ENCODE measurements at regions not wholly inside any gene's neighbourhood (a gene's known extent, or its start where the extent isn't known, plus 50 kb on each side); places are given as distances from the start of the nearest gene placed in this dataset.

DNA sequence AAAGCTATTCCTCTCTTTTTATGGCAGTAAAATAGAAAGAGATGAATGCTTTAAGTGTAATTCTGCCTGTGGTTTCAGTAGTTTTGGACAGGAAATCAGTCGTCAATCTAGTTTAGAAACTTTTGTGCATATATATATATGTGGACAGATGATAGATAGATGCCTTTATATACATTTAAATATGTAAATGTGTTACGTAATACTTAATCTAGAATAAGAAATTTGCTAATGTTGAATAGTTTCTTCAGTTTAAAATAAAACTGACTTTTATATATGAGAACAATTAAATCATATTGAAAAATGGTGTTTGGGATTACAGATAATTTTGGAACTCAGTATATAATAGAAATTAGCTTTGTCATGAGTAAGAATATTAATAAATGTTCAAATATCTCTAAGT lies 1165.7 kb upstream of the NCAM2 start:
- TF ChIP-seq JUND (IDR thresholded peaks at IDR 0.05; ENCODE audit: low read depth): no peak
- no peak for DNase-seq (ENCODE audit: low read depth in 1 of 2, low spot score in 1 of 2)
- in situ Hi-C loops (cut with HindIII; ENCODE audit: low pct_unique_long_range_greater_than_20kb, low sequenced_read_pairs): no loop called here

DNA sequence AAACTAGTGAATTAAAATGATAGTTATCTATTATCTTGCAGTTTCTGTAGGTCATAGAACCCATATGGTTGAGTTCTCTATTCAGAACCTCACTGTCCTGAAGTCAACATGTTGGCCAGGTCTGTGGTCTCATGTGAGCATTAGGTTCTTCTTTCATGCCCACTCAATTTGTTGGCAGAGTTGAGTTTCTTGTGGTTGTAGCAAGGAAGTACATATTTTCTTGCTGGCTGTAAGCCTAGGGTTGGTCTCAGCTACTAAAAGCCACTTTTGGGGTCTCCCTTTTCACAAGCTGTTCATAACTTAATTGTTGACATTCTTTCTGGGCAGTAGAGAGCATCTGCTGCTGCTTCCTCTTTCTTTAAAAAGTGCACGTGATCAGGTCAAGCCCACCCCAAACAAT lies 1165.1 kb upstream of the NCAM2 start:
- no peak for DNase-seq (ENCODE audit: low read depth in 1 of 2, low spot score in 1 of 2)
- TF ChIP-seq JUND (IDR thresholded peaks at IDR 0.05; ENCODE audit: low read depth): no peak

DNA sequence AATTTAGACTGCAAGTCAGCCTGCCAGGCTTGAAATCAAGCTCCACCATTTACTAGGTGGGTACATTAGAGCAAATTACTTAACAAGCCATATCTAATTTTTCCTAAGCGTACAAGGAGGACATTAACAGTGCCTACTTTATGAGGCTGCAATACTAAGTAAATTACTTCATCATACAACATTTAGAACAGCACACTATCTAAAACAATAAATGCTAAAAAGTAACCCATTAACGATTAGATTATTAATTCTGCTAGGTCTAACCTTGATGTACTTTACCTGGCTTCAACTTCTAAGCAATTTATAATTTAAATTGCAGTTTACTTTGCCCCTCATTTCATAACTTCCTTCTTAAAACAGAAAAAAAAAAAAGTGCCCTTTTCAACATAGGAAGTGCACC lies 1155.6 kb upstream of the NCAM2 start:
- in situ Hi-C loops (cut with HindIII; ENCODE audit: low pct_unique_long_range_greater_than_20kb, low sequenced_read_pairs): no loop called here

More for the DNA sequence above, 1165.1 kb upstream of the NCAM2 start:
- in situ Hi-C loops (cut with HindIII; ENCODE audit: low pct_unique_long_range_greater_than_20kb, low sequenced_read_pairs): no loop called here

DNA sequence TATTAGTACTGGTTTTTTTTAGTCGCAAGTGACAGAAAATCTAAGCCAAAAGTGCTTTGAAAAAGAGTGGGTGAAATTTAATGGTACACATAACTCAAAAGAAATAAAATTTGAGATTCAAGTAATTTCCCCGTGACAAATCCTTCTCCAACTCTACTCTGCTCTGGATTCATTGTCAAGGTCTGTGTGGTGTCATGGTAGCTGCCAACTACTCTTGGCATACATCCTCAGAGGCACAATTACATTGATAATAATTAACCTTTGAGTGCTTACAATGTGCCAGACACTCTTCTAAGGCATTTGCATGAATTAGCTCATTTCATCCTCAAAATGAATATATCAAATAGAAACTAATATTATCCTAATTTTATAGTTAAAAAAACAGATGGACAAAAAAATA lies 1153.9 kb upstream of the NCAM2 start:
- DNase-seq (ENCODE audit: low read depth in 1 of 2, low spot score in 1 of 2): no peak
- no peak for TF ChIP-seq JUND (IDR thresholded peaks at IDR 0.05; ENCODE audit: low read depth)
- in situ Hi-C loops (cut with HindIII; ENCODE audit: low pct_unique_long_range_greater_than_20kb, low sequenced_read_pairs): no loop called here

More for the DNA sequence above, 1155.6 kb upstream of the NCAM2 start:
- no peak for TF ChIP-seq JUND (IDR thresholded peaks at IDR 0.05; ENCODE audit: low read depth)
- DNase-seq (ENCODE audit: low read depth in 1 of 2, low spot score in 1 of 2): no peak

DNA sequence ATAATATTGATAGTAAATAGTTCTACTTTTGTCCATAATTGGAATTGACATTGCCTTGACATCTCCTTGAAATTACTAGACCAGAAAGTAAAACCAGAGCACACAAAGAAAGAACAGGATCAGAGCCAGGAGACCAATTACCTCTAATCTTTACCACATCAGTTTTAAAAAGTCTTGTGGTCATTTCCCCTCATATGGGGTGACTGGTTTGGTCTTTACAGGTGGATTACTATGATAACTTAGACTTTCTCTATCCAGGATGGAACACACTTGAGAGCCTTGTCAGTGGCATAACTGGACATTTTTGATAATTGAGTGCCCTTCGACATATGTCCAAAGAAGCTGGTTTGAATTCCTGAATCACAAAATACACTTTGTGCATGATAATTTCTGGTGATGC lies 1148.1 kb upstream of the NCAM2 start:
- no peak for DNase-seq (ENCODE audit: low read depth in 1 of 2, low spot score in 1 of 2)
- TF ChIP-seq JUND (IDR thresholded peaks at IDR 0.05; ENCODE audit: low read depth): no peak
- in situ Hi-C loops (cut with HindIII; ENCODE audit: low pct_unique_long_range_greater_than_20kb, low sequenced_read_pairs): no loop called here

DNA sequence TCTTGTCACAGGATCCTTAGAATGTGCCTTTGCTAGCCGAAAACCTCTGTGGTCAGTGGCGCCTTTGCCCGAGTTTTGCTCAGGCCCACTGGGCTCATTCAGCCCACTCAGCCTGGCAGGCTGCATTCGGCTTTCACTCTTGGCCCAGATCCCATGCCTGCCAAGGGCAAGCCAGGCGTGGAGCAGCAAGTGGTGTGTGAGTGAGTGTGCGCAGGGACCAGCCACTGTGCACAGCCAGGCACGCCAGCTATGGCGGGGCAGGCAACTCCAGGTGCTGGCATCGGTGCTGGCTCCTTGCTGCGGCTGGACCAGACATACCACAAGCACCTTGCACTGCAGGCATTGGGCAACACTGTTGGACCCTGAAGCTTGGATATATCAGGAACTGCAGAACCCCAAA lies 1145.1 kb upstream of the NCAM2 start:
- in situ Hi-C loops (cut with HindIII; ENCODE audit: low pct_unique_long_range_greater_than_20kb, low sequenced_read_pairs): no loop called here
- DNase-seq (ENCODE audit: low read depth in 1 of 2, low spot score in 1 of 2): no peak
- TF ChIP-seq JUND (IDR thresholded peaks at IDR 0.05; ENCODE audit: low read depth): no peak

DNA sequence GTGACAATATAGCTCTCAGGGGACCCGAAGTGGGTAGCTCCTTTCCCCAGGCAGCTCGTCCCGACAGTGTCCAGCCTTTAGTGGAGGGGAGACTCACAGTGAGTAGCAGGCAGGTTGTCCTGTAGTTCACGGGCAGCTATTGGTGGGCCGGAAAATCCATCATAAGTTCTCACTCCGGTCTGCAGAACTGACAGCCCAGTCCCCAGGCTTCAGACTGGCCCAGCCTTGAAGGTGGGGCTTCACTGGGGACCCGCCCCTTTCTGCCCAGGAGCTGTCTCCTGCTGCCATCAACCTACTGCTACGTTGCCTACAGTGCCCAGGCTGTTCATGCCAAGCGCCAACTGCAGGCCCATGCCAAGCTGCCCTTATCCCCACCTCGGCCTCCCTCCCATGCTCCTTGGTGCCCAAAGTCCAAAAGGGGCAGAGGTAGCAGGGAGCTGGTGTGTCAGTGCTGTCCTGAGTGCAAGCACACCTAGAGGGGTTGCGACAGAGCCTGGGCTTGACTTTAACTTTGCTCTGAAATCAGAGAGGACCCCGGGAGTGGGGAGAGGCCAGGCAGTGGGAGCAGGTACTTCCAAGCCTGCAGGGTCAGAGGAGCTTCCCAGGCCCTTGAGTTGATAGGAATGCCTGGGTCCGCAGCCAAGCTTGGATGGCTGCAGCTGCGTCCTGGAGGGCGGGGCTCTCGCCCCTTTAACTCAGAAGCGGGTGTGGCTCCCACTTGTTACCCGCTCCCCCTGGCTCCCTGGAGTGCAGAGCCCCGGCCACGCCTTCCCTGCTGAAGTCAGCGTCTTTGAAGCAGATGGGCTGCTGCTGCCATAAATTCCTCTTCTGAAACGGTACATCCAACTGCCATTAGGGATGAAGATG lies 1144.3 kb upstream of the NCAM2 start:
- DNase-seq (ENCODE audit: low read depth in 1 of 2, low spot score in 1 of 2): peak in 1 of 2 experiments; percentile 23
- in situ Hi-C loops (cut with HindIII; ENCODE audit: low pct_unique_long_range_greater_than_20kb, low sequenced_read_pairs): no loop called here
- no peak for TF ChIP-seq JUND (IDR thresholded peaks at IDR 0.05; ENCODE audit: low read depth)

DNA sequence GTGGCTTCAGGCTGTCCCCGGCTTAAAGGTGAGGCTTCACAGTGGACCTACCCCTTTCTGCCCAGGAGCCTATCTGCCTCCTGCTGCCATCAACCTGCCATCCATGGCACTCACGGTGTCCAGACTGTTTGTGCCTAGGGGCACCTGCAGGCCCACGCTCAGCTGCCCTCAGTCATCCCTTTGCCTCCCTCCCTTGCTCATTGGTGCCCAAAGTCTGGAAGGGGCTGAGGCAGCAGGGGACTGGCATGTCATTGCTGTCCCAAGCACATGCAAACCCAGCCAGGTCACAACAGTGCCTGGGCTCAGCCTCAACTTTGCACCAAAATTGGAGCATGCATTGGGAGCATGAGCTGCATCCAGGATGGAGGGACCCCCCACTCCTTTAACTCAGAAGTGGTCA lies 1142.7 kb upstream of the NCAM2 start:
- in situ Hi-C loops (cut with HindIII; ENCODE audit: low pct_unique_long_range_greater_than_20kb, low sequenced_read_pairs): no loop called here
- TF ChIP-seq JUND (IDR thresholded peaks at IDR 0.05; ENCODE audit: low read depth): no peak
- no peak for DNase-seq (ENCODE audit: low read depth in 1 of 2, low spot score in 1 of 2)

DNA sequence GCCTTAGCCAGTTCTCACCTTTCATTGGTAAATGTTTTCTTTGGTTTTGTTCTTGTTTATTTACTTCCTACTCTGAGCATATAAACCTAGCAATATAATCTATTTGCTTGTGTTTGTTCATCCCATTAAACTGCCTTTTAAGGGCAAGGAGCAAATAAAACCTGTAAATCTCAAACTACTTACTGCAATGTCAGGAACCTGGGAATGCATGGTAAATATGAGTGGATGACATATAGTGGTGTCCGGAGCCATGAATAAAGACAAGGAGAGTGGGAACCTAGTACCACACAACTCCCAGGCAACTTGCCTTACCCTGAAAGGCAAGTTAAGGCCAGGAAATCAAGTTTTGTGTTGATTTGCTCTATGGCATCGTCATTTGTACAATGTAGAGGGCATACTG lies 1133.7 kb upstream of the NCAM2 start:
- peak in 1 of 2 experiments; percentile 64 for DNase-seq (ENCODE audit: low read depth in 1 of 2, low spot score in 1 of 2)
- in situ Hi-C loops (cut with HindIII; ENCODE audit: low pct_unique_long_range_greater_than_20kb, low sequenced_read_pairs): no loop called here
- no peak for TF ChIP-seq JUND (IDR thresholded peaks at IDR 0.05; ENCODE audit: low read depth)

DNA sequence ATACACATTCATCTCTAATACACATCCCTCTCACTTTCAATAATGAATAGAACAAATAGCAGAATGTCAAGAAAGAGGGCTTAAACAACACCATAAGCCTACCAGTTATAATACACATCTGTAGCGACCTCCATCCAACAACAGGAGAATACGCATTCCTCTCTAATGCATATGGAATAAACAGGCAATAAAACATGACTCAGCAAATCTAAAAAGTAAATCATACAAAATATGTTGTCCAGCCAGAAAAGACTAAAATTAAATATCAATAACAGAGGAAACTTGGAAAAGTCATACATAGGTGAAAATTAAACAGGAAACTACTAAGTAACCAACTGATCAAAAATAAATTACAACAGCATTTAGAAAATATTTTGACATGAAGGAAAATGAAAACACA lies 1127.5 kb upstream of the NCAM2 start:
- DNase-seq (ENCODE audit: low read depth in 1 of 2, low spot score in 1 of 2): no peak
- TF ChIP-seq JUND (IDR thresholded peaks at IDR 0.05; ENCODE audit: low read depth): no peak
- in situ Hi-C loops (cut with HindIII; ENCODE audit: low pct_unique_long_range_greater_than_20kb, low sequenced_read_pairs): no loop called here

DNA sequence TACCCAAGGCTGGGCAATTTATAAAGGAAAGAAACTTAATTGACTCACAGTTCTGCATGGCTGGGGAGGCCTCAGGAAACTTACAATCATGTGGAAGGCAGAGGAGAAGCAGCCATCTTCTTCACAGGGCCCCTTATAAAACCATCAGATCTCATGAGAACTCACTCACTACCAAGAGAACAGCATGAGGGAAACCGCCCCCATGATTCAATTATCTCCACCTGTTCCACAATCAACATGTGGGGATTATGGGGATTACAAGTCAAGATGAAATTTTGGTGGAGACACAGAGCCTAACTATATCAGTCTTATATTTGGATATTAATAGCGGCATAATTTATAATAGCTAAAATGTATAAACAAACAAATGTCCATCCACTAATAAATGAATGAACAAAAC lies 1123.7 kb upstream of the NCAM2 start:
- no peak for TF ChIP-seq JUND (IDR thresholded peaks at IDR 0.05; ENCODE audit: low read depth)
- no peak for DNase-seq (ENCODE audit: low read depth in 1 of 2, low spot score in 1 of 2)
- in situ Hi-C loops (cut with HindIII; ENCODE audit: low pct_unique_long_range_greater_than_20kb, low sequenced_read_pairs): no loop called here

DNA sequence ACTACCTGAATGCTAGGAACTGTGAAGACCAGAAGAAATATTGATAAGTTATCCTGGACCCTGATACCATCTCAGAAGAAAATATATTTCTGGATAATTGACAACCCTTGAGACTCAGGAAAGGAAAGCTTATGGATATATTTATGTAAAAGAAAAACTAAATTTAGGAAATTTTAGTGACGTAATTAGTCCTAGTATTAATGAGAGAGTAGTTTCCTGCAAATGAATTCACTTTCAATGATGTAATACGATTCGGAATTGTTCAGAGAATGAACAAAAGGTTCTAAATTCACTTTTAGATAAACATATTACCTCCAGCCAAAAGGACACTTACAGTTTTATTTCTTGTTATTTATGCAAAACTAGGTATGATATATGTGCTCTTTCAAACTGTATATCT lies 1120.1 kb upstream of the NCAM2 start:
- TF ChIP-seq JUND (IDR thresholded peaks at IDR 0.05; ENCODE audit: low read depth): no peak
- in situ Hi-C loops (cut with HindIII; ENCODE audit: low pct_unique_long_range_greater_than_20kb, low sequenced_read_pairs): no loop called here
- DNase-seq (ENCODE audit: low read depth in 1 of 2, low spot score in 1 of 2): no peak

DNA sequence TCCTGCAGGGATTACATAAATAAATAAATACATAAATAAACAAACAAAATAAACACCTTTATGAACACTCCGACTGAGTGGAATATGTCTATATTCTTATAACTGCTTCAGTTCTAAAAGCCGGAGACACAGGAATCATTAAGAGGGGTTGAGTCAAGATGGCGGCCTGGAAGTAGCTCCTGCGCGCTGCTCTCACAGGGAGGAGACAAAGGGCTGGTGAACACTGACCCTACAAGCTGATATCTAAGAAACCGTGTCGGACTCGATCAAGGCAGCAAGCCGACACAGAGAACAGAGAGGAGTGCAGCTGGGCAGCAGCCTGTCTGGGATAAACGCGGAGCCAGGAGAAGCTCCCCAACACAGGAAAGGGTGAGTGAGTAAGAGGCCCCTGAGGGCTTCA lies 1098.6 kb upstream of the NCAM2 start:
- TF ChIP-seq JUND (IDR thresholded peaks at IDR 0.05; ENCODE audit: low read depth): no peak
- in situ Hi-C loops (cut with HindIII; ENCODE audit: low pct_unique_long_range_greater_than_20kb, low sequenced_read_pairs): no loop called here
- DNase-seq (ENCODE audit: low read depth in 1 of 2, low spot score in 1 of 2): no peak

DNA sequence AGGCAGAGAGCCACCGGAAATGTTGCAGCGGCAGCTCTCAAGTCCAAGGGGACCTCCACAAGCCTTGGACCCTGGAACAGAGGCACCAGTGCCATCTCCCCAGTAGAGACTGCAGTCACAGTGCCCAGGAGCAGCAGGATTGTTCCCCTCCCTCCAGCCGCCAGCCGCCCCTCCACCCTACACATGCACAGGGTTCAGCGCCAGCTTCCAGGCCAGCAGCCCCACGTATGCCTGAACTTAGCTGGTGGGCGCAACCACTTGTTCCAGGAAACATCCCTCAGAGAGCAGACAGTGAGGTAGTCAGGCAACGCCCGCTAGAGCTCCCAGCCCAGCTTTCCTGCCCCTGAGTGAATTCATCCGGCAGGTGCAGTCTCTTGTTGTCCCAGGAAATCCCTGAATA lies 1098.1 kb upstream of the NCAM2 start:
- no peak for DNase-seq (ENCODE audit: low read depth in 1 of 2, low spot score in 1 of 2)
- no peak for TF ChIP-seq JUND (IDR thresholded peaks at IDR 0.05; ENCODE audit: low read depth)
- in situ Hi-C loops (cut with HindIII; ENCODE audit: low pct_unique_long_range_greater_than_20kb, low sequenced_read_pairs): no loop called here
